Pancreas (tissue), 10 donors: ENCODE measurements at regions not wholly inside any gene's neighbourhood (a gene's known extent, or its start where the extent isn't known, plus 50 kb on each side); places are given as distances from the start of the nearest gene placed in this dataset.

Experiments
- ATAC-seq, 4 donors: fragments of 200-7000 bp; cut with Tn5 transposase; one replicate each; pipeline versions ENCODE4 v1.8.0 to v1.9.1; 2020; ENCODE audit warnings: mild to moderate bottlenecking in 4 of 4, moderate library complexity in 4 of 4
- DNase-seq, 6 donors: peaks; one replicate each; pipeline ENCODE4 v3.0.0-alpha.2; 2020
- FAIRE-seq: peaks from 2 replicates; lab custom pipeline; 2012; peaks lifted over from hg19 to GRCh38; lab: Jason Lieb, UNC
- H3K27ac ChIP-seq, 4 donors: fragments of 200-600 bp; sonication (generic); 1 replicate in 3 of 4; 2 replicates in 1 of 4; pipeline versions ENCODE4 v1.5.0 to v1.8.0; 2020
- H3K27me3 ChIP-seq, 4 donors: fragments of 200-600 bp; one replicate each; pipeline ENCODE4 v1.8.0; 2021
- H3K36me3 ChIP-seq, 3 donors: fragments of 200-600 bp; sonication (generic) in 1 of 3; one replicate each; pipeline versions ENCODE4 v1.5.0 to v1.8.0; 2020 to 2021
- H3K4me1 ChIP-seq, 3 donors: fragments of 200-600 bp; one replicate each; pipeline ENCODE4 v1.8.0; 2021
- H3K4me3 ChIP-seq, 4 donors: fragments of 200-600 bp; sonication (generic) in 2 of 4; one replicate each; pipeline versions ENCODE4 v1.5.0 to v1.8.0; 2020 to 2021
- H3K9me3 ChIP-seq, 4 donors: fragments of 200-600 bp; one replicate each; pipeline ENCODE4 v1.8.0; 2021
- WGBS, 2 donors: extraction: QIAGEN DNeasy Blood & Tissue Kit; methylation state at CpG; one replicate each; pipeline ENCODE4 v1.1.7; 2013; 5-methylcytosine and 5-hydroxymethylcytosine counted together
- intact Hi-C, 3 donors: fragments of 100-400 bp; cut with DNase I; formaldehyde crosslinking; loops; one replicate each; pipeline versions ENCODE4 v1.11.1 to v1.14.2; 2022
- TF ChIP-seq, protein P1 (sequence below), 4 donors: fragments of 200-600 bp; sonication (generic) in 3 of 4; IDR thresholded peaks; one replicate each; pipeline versions ENCODE4 v1.5.0 to v1.8.0; 2021; ENCODE audit warnings: antibody characterized with exemption in 4 of 4
- donor health status: healthy with polysubstance abuse.
- donor health status: DM: no; HTN: no; CAD: no; lungs with moderate emphysema.
- donor health status: DM: no; HTN: no; CAD: no.
- donor health status: control.
- donor health status: control.
- donor health status: Bipolar disorder and iron deficiency.
- donor health status: DM: yes; HTN: yes; CAD: no.
- donor health status: DM: no; HTN: no; CAD: no.
- donor health status: DM: no; HTN: no; CAD: no.
- donor health status: DM: yes; HTN: yes; CAD: no.

GRCh38 chr11:10396771-10397170 lies 58.3 kb upstream of the AMPD3 start:
- H3K27ac ChIP-seq, result no peak overlapping the region
- intact Hi-C loops, result no loop called here
- no peaks in the 10 kb centered on the region for H3K9me3 ChIP-seq
- no peak overlapping the region for H3K4me3 ChIP-seq
- ATAC-seq (no peak), DNase-seq (no peak), FAIRE-seq (no peak)
- TF ChIP-seq, protein P1, sequence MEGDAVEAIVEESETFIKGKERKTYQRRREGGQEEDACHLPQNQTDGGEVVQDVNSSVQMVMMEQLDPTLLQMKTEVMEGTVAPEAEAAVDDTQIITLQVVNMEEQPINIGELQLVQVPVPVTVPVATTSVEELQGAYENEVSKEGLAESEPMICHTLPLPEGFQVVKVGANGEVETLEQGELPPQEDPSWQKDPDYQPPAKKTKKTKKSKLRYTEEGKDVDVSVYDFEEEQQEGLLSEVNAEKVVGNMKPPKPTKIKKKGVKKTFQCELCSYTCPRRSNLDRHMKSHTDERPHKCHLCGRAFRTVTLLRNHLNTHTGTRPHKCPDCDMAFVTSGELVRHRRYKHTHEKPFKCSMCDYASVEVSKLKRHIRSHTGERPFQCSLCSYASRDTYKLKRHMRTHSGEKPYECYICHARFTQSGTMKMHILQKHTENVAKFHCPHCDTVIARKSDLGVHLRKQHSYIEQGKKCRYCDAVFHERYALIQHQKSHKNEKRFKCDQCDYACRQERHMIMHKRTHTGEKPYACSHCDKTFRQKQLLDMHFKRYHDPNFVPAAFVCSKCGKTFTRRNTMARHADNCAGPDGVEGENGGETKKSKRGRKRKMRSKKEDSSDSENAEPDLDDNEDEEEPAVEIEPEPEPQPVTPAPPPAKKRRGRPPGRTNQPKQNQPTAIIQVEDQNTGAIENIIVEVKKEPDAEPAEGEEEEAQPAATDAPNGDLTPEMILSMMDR (IDR thresholded peaks at IDR 0.05), result no peak
- no peaks in the 10 kb centered on the region for H3K36me3 ChIP-seq
- no peaks in the 10 kb centered on the region for H3K27me3 ChIP-seq
- 78 to 79% methylated on average over 4 of the region's 4 CpGs for WGBS, 2 donors
- no peaks in the 10 kb centered on the region for H3K4me1 ChIP-seq

DNA sequence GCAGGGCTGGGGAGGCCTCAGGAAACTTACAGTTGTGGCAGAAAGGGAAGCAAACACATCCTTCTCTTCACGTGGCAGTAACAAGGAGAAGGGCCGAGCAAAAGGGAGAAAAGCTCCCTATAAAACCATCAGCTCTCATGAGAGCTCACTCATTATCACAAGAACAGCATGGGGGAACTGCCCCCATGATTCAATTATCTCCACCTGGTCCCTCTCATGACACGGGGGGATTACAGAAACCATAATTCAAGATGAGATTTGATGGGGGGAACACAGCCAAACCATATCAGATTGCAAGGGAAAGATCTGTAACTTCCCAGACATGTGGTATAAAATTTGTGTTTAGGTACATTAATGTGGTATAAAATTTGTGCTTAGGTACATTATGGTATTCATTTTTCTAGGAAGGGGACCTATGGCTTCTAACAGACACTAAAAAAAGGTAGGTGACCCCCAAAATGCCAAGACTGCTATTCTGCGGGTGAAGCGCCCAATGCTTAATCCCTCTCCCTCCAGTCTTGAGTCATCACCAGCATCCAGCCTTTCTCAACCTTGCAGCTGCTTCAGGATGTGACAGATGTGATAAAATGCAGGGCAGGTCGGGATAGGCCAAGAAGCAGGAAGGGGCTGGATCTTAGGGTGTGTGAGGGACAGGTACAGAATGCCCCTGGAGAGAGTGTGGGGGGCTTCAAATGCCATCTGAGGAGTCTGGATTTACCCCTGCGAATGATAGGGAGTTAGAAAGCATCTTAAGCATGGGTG lies 57.7 kb upstream of the AMPD3 start:
- no peaks in the 10 kb centered on the region for H3K27me3 ChIP-seq
- no peak for ATAC-seq
- no peaks in the 10 kb centered on the region for H3K9me3 ChIP-seq
- TF ChIP-seq, protein P1 (IDR thresholded peaks at IDR 0.05), result no peak
- intact Hi-C loops, result no loop called here
- WGBS, 2 donors, result 59 to 65% methylated on average over 7 of the region's 7 CpGs
- H3K36me3 ChIP-seq, result no peaks in the 10 kb centered on the region
- H3K27ac ChIP-seq, result no peak overlapping the region
- no peak for FAIRE-seq
- H3K4me3 ChIP-seq, result no peak overlapping the region
- DNase-seq, result no peak
- no peaks in the 10 kb centered on the region for H3K4me1 ChIP-seq

DNA sequence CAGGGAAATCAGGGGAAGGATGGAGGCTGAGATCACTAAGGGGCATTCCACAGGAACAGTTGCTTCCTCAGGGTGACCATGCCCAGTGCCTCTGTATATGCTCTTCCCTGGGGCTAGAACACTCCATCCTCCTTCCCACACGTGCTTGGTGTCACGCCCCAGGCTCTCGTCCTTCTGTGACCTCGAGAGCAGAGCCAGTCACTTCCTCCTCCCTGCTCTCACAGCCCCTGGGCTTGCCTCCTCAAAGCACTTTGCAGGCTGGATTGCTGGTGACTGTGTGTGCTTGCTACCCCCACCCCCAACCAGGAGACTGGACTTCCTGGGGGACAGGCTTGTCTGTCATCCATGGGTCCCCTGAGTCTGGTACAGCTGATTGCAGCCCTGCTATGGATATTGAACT lies 56.5 kb upstream of the AMPD3 start:
- peak in 2 of 4 donors; percentile 52 to 59 for ATAC-seq
- DNase-seq, result no peak
- WGBS, 2 donors, result 14 to 19% methylated on average over 4 of the region's 4 CpGs
- TF ChIP-seq, protein P1 (IDR thresholded peaks at IDR 0.05), result no peak
- no peak overlapping the region for H3K4me3 ChIP-seq
- H3K27ac ChIP-seq, result no peak overlapping the region
- intact Hi-C loops, result no loop called here
- H3K36me3 ChIP-seq, result no peaks in the 10 kb centered on the region
- FAIRE-seq, result no peak
- no peaks in the 10 kb centered on the region for H3K4me1 ChIP-seq
- H3K9me3 ChIP-seq, result no peaks in the 10 kb centered on the region
- H3K27me3 ChIP-seq, result no peaks in the 10 kb centered on the region

- H3K36me3 ChIP-seq, result no peaks in the 10 kb centered on the region
- TF ChIP-seq, protein P1 (IDR thresholded peaks at IDR 0.05), result no peak
- no peak overlapping the region for H3K4me3 ChIP-seq
- ATAC-seq (peak in 2 of 4 donors; percentile 42 to 60), DNase-seq (no peak), FAIRE-seq (no peak)
- H3K9me3 ChIP-seq, result no peaks in the 10 kb centered on the region
- WGBS, 2 donors, result 83 to 96% methylated on average over 1 of the region's 1 CpG
- intact Hi-C loops, result loop anchor here in 2 of 3 donors (5.0 to 10.0 kb wide), 3 partner anchors 254 to 336 kb away; no protein-coding TSS in a partner anchor
- no peaks in the 10 kb centered on the region for H3K4me1 ChIP-seq
- no peaks in the 10 kb centered on the region for H3K27me3 ChIP-seq
- H3K27ac ChIP-seq, result no peak overlapping the region
Observed at GRCh38 chr11:10400856-10401255, 54.2 kb upstream of the AMPD3 start.

DNA sequence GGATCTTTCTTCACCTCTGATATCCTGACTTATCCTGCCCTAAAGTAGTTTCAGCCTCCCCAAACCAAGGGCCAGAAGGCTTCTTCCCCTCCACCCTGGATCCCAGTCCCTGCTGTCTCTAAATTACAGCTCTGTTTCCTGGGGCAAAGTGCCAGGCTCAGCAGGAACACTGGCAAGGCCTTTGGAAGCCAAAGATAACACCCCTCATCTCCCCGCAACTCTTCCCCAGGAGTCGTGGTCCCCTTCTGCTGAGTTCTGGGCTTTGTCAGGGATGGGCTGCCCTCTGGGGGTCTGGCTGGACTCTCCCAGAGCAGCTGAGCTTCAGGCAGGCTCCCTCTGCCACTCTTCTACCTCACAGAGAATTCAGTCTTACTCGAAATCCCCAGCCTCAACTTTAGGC lies 53.8 kb upstream of the AMPD3 start:
- 61 to 68% methylated on average over 3 of the region's 3 CpGs for WGBS, 2 donors
- no peaks in the 10 kb centered on the region for H3K9me3 ChIP-seq
- no peaks in the 10 kb centered on the region for H3K27me3 ChIP-seq
- FAIRE-seq (no peak), ATAC-seq (peak in 1 of 4 donors; percentile 15), DNase-seq (no peak)
- intact Hi-C loops, result loop anchor here in 2 of 3 donors (5.0 to 10.0 kb wide), 3 partner anchors 254 to 336 kb away; no protein-coding TSS in a partner anchor
- TF ChIP-seq, protein P1 (IDR thresholded peaks at IDR 0.05), result no peak
- no peaks in the 10 kb centered on the region for H3K4me1 ChIP-seq
- no peak overlapping the region for H3K4me3 ChIP-seq
- no peak overlapping the region for H3K27ac ChIP-seq
- no peaks in the 10 kb centered on the region for H3K36me3 ChIP-seq
